ENCODE measurements at regions not wholly inside any gene's neighbourhood (a gene's known extent, or its start where the extent isn't known, plus 50 kb on each side); places are given as distances from the start of the nearest gene placed in this dataset.

GRCh38 chr9:87792831-87793288, 66.9 kb downstream of the CTSL start:
- no peaks in the 10 kb centered on the region for H3K9me3 ChIP-seq
- H3K36me3 ChIP-seq = no peaks in the 10 kb centered on the region
- no peak for DNase-seq
- H3K4me3 ChIP-seq (ENCODE audit: low read depth, low read length) = no peak overlapping the region
- H3K4me1 ChIP-seq = no peaks in the 10 kb centered on the region
- no peaks in the 10 kb centered on the region for H3K27me3 ChIP-seq
- no peak for TF ChIP-seq CTCF (IDR thresholded peaks at IDR 0.05; ENCODE audit: low read depth, low read length)

DNA sequence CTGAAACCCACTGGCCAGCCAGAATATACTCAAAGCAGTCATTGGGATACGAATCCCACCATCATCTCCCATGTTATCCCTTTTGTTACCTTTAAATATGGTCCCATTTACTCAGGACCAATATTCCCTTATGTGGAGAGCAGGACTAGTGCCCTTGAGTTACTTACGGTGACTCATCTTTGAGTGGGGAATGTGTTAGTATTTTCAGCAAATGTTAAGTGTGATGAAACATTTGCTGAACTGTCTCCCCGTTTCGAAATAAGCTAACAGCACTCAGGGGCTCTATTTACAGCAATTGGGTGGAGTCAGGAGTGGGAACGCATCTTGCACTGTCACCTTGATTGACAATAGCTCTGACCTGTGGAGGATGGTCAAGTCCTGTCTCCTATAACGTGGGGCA, 67.4 kb downstream of the CTSL start:
- Histone ChIP-seq H3K9me3 (no peaks in the 10 kb centered on the region), H3K4me1 (no peaks in the 10 kb centered on the region), H3K27me3 (no peaks in the 10 kb centered on the region), H3K4me3 (ENCODE audit: low read depth, low read length) (no peak overlapping the region), H3K36me3 (no peaks in the 10 kb centered on the region)
- DNase-seq = no peak
- no peak for TF ChIP-seq CTCF (IDR thresholded peaks at IDR 0.05; ENCODE audit: low read depth, low read length)

GRCh38 chr9:87795178-87795577, 69.3 kb downstream of the CTSL start:
- H3K27me3 ChIP-seq = no peaks in the 10 kb centered on the region
- no peak overlapping the region for H3K4me3 ChIP-seq (ENCODE audit: low read depth, low read length)
- no peak for DNase-seq
- no peak for TF ChIP-seq CTCF (IDR thresholded peaks at IDR 0.05; ENCODE audit: low read depth, low read length)
- no peaks in the 10 kb centered on the region for H3K9me3 ChIP-seq
- no peaks in the 10 kb centered on the region for H3K36me3 ChIP-seq
- H3K4me1 ChIP-seq = no peaks in the 10 kb centered on the region

DNA sequence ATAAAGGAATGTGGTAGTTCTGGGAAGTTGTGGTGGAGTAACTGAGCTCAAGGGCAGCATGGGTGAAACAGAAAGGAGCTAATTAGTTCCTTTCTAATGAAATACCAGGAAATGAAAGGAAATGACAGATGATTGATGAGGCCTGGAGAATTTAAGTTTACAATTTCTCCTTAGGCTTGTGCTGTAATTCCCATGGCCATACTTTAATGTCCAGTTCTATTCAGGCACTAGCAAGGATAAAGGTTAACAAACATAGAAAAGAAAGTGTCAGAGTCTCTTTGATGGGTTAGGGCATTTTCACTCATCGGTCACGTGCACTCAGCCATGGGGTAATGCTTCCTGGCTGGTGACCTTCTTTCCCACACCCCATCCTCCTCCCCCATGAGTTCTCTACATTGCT, 70.3 kb downstream of the CTSL start:
- no peak overlapping the region for H3K4me3 ChIP-seq (ENCODE audit: low read depth, low read length)
- no peaks in the 10 kb centered on the region for H3K9me3 ChIP-seq
- no peaks in the 10 kb centered on the region for H3K36me3 ChIP-seq
- H3K27me3 ChIP-seq = no peaks in the 10 kb centered on the region
- TF ChIP-seq CTCF (IDR thresholded peaks at IDR 0.05; ENCODE audit: low read depth, low read length) = no peak
- DNase-seq = no peak
- H3K4me1 ChIP-seq = no peaks in the 10 kb centered on the region

GRCh38 chr9:87798261-87798833, 72.4 kb downstream of the CTSL start:
- Histone ChIP-seq H3K27me3 (no peaks in the 10 kb centered on the region), H3K4me3 (ENCODE audit: low read depth, low read length) (no peak overlapping the region), H3K4me1 (no peaks in the 10 kb centered on the region), H3K9me3 (no peaks in the 10 kb centered on the region), H3K36me3 (no peaks in the 10 kb centered on the region)
- DNase-seq = no peak
- TF ChIP-seq CTCF (IDR thresholded peaks at IDR 0.05; ENCODE audit: low read depth, low read length) = no peak

DNA sequence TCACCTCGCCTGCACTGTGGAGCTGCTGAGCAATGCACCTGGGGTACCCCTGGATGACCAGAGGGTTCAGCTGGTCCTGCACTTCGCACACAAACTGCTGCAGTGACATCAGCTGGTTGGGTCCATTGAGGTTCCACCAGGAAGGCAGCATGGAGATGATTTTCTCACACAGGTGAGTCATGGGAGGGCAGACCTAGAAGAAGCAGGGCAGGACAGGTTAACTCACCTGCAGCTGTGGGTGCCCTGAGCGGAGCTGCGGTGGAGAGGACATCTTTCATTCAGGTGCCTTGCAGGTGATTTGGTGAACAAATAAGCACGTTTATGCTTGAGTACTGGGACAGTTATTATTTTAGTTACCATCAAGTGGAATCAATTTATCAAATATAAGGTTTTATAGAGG, 73.6 kb downstream of the CTSL start:
- Histone ChIP-seq H3K4me1 (no peaks in the 10 kb centered on the region), H3K4me3 (ENCODE audit: low read depth, low read length) (no peak overlapping the region), H3K9me3 (no peaks in the 10 kb centered on the region), H3K27me3 (no peaks in the 10 kb centered on the region), H3K36me3 (no peaks in the 10 kb centered on the region)
- TF ChIP-seq CTCF (IDR thresholded peaks at IDR 0.05; ENCODE audit: low read depth, low read length) = no peak
- no peak for DNase-seq
